Gastrocnemius medialis (tissue), 4 donors: ENCODE measurements at regions not wholly inside any gene's neighbourhood (a gene's known extent, or its start where the extent isn't known, plus 50 kb on each side); places are given as distances from the start of the nearest gene placed in this dataset.

ENCODE experiments used
- CTCF ChIP-seq, 5 experiments: fragments of 450-650 bp in 3 of 5; fragments of 200-600 bp in 2 of 5; sonication (generic) in 2 of 5; IDR thresholded peaks in 4 of 5; conservative IDR thresholded peaks in 1 of 5; 1 replicate in 4 of 5; 2 replicates in 1 of 5; pipeline ENCODE4 v1.5.1; 2016 to 2019; ENCODE audit warnings: antibody characterized with exemption in 5 of 5, mild to moderate bottlenecking in 3 of 5, moderate library complexity in 3 of 5
- POLR2A ChIP-seq, 2 donors: fragments of 450-650 bp; IDR thresholded peaks; one replicate each; pipeline ENCODE4 v1.6.1; 2017; ENCODE audit warnings: antibody characterized with exemption in 2 of 2, mild to moderate bottlenecking in 2 of 2, moderate library complexity in 2 of 2

DNA sequence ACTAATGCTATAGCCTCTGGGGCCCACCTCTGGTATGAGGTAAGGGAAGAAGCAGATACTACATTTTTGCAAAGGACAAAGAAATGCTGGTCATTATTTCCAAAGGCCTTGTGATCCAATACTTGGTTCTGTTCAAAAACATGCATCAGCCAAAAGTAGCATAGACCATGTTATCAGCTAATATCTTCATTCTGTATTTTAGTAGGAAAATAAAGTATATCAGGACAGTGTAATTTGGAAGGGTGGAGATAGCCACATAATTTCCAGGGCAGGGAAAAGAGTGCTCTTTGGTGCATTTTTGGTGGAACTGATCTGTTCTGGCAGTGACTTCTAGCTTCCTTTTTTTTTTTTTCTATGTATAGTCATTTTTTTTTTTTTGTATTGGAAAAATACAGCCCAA lies 258.0 kb upstream of the SOX4 start:
- TF ChIP-seq CTCF (IDR thresholded peaks at IDR 0.05 in 4 of 5, conservative IDR thresholded peaks at IDR 0.05 in 1 of 5) = no peak
- TF ChIP-seq POLR2A (IDR thresholded peaks at IDR 0.05) = no peak
